GM12878 (cell line): ENCODE measurements at regions not wholly inside any gene's neighbourhood (a gene's known extent, or its start where the extent isn't known, plus 50 kb on each side); places are given as distances from the start of the nearest gene placed in this dataset.

ENCODE experiments used
- ATAC-seq: fragments of 200-7000 bp; cut with Tn5 transposase; 3 replicates; pipeline ENCODE4 v1.9.1; 2020; ENCODE audit warnings: mild to moderate bottlenecking, moderate library complexity
- BruUV-seq: library from RNA; stranded (reverse); fragments of 400-500 nt; replicated peaks from 2 replicates; lab custom pipeline; 2021; lab: Mats Ljungman, UMichigan
- CTCF ChIA-PET: fragments of 300-600 bp; sonication (Branson Sonifier 250); formaldehyde crosslinking; extraction: SDS; loops from one replicate; lab custom pipeline; 2021; ENCODE audit warnings: inconsistent platforms; lab: Yijun Ruan, JAX
- POLR2A ChIA-PET: fragments of 350-600 bp; formaldehyde crosslinking; extraction: SDS; loops from one replicate; lab custom pipeline; 2021; ENCODE audit warnings: inconsistent platforms; lab: Charles Lee
- RAD21 ChIA-PET: fragments of 300-600 bp; sonication (Branson Sonifier 250); formaldehyde crosslinking; loops from one replicate; lab custom pipeline; 2023; ENCODE audit warnings: antibody characterized with exemption; ENCODE audit not compliant: unreplicated experiment; lab: Charles Lee
- SMC1A ChIA-PET: fragments of 300-600 bp; sonication (Branson Sonifier 250); formaldehyde crosslinking; loops from one replicate; lab custom pipeline; 2023; ENCODE audit not compliant: unreplicated experiment, uncharacterized antibody; lab: Charles Lee
- DNase-seq: peaks from one replicate; pipeline ENCODE4 v3.0.0-alpha.2; 2011; ENCODE audit warnings: low read depth, low spot score
- FAIRE-seq: peaks from 3 replicates; lab custom pipeline; 2011; peaks lifted over from hg19 to GRCh38; lab: Jason Lieb, UNC
- H2AFZ ChIP-seq: 2 replicates; pipeline ENCODE4 v1.6.0; 2011; ENCODE audit warnings: low read depth, low read length, control low read depth; ENCODE audit not compliant: control insufficient read depth
- H3K27ac ChIP-seq: 2 replicates; pipeline ENCODE4 v1.5.1; 2011; ENCODE audit warnings: control low read depth; ENCODE audit not compliant: control insufficient read depth, insufficient read depth
- H3K27me3 ChIP-seq, 2 experiments: replicated peaks in 1 of 2; 2 replicates each; pipeline versions ENCODE4 v1.6.0 to v1.6.1; 2011; ENCODE audit warnings: low read length in 1 of 2; ENCODE audit not compliant: control insufficient read depth in 2 of 2, insufficient read depth in 2 of 2
- H3K36me3 ChIP-seq, 2 experiments: 2 replicates each; pipeline ENCODE4 v1.5.1; 2011; ENCODE audit warnings: low read length in 1 of 2; ENCODE audit not compliant: control insufficient read depth in 2 of 2, insufficient read depth in 2 of 2
- H3K4me1 ChIP-seq: 2 replicates; pipeline ENCODE4 v1.6.1; 2011; ENCODE audit warnings: mild to moderate bottlenecking, low read length, moderate library complexity, mixed read lengths; ENCODE audit not compliant: control insufficient read depth, insufficient read depth
- H3K4me2 ChIP-seq: 2 replicates; pipeline ENCODE4 v1.6.0; 2011; ENCODE audit warnings: control low read depth; ENCODE audit not compliant: control insufficient read depth, insufficient read depth
- H3K4me3 ChIP-seq: fragments of 200-600 bp; sonication (generic); 2 replicates; pipeline ENCODE4 v1.5.1; 2016
- H3K79me2 ChIP-seq: 2 replicates; pipeline ENCODE4 v1.6.0; 2011; ENCODE audit warnings: low read length; ENCODE audit not compliant: control insufficient read depth, insufficient read depth
- H3K9ac ChIP-seq: 2 replicates; pipeline ENCODE4 v1.8.0; 2011; ENCODE audit warnings: low read length, control low read depth, mixed read lengths; ENCODE audit not compliant: control insufficient read depth, insufficient read depth
- H3K9me3 ChIP-seq: replicated peaks from 3 replicates; pipeline ENCODE4 v1.5.1; 2011; ENCODE audit warnings: mild to moderate bottlenecking, low read length; ENCODE audit not compliant: control insufficient read depth, insufficient read depth
- H4K20me1 ChIP-seq: 2 replicates; pipeline ENCODE4 v1.6.0; 2011; ENCODE audit not compliant: control insufficient read depth, insufficient read depth
- BCL11A ChIP-seq: IDR thresholded peaks from 2 replicates; pipeline ENCODE4 v1.6.1; 2011; ENCODE audit warnings: low read depth, low read length
- E2F8 ChIP-seq: fragments of 450-650 bp; IDR thresholded peaks from 2 replicates; pipeline ENCODE4 v1.6.1; 2018; ENCODE audit warnings: mild to moderate bottlenecking, low read depth, moderate library complexity; ENCODE audit not compliant: partially characterized antibody
- HSF1 ChIP-seq: fragments of 150-350 bp; IDR thresholded peaks from 2 replicates; pipeline ENCODE4 v1.6.1; 2014; ENCODE audit warnings: mild to moderate bottlenecking, low read depth, low read length
- MYC ChIP-seq: IDR thresholded peaks from 2 replicates; pipeline ENCODE4 v1.6.1; 2011; ENCODE audit warnings: mild to moderate bottlenecking, low read length, moderate library complexity, inconsistent platforms; ENCODE audit not compliant: insufficient read depth, insufficient replicate concordance, insufficient read length, severe bottlenecking
- NR2C2 ChIP-seq: IDR thresholded peaks from 2 replicates; pipeline ENCODE4 v1.6.1; 2011; ENCODE audit warnings: borderline replicate concordance, low read depth; ENCODE audit not compliant: control insufficient read depth, insufficient read length
- SKIL ChIP-seq: fragments of 450-650 bp; IDR thresholded peaks from 2 replicates; pipeline ENCODE4 v1.6.1; 2017; ENCODE audit warnings: mild to moderate bottlenecking, low read depth, inconsistent platforms; ENCODE audit not compliant: poor library complexity, severe bottlenecking
- SREBF1 ChIP-seq: IDR thresholded peaks from 2 replicates; pipeline ENCODE4 v1.6.1; 2012; ENCODE audit warnings: mild to moderate bottlenecking, low read length
- SUPT20H ChIP-seq: IDR thresholded peaks from 2 replicates; pipeline ENCODE4 v1.6.1; 2011; ENCODE audit warnings: low read depth, mild to moderate bottlenecking, low read length, moderate library complexity, borderline replicate concordance; ENCODE audit not compliant: control insufficient read depth
- TARDBP ChIP-seq: IDR thresholded peaks from 2 replicates; pipeline ENCODE4 v1.6.1; 2016; ENCODE audit warnings: borderline replicate concordance
- USF2 ChIP-seq: IDR thresholded peaks from 2 replicates; pipeline ENCODE4 v1.6.1; 2011; ENCODE audit warnings: low read depth, low read length, improper control_type of control experiment, borderline replicate concordance
- ZBTB11 ChIP-seq: fragments of 450-650 bp; formaldehyde crosslinking; IDR thresholded peaks from 2 replicates; pipeline ENCODE4 v1.5.0; 2022; ENCODE audit warnings: mild to moderate bottlenecking, missing genetic modification characterization
- ZNF207 ChIP-seq: fragments of 450-650 bp; IDR thresholded peaks from 2 replicates; pipeline ENCODE4 v1.6.1; 2014; ENCODE audit warnings: antibody characterized with exemption, mild to moderate bottlenecking, borderline replicate concordance
- ZZZ3 ChIP-seq: IDR thresholded peaks from 2 replicates; pipeline ENCODE4 v1.6.1; 2011; ENCODE audit warnings: low read depth; ENCODE audit not compliant: control insufficient read depth, insufficient read length
- WGBS: methylation state at CpG from one replicate; pipeline ENCODE4 v1.1.6; 2016; ENCODE audit warnings: low lambda C conversion rate; ENCODE audit not compliant: insufficient replicate concordance, insufficient coverage; ENCODE audit errors: missing lambda C conversion rate; 5-methylcytosine and 5-hydroxymethylcytosine counted together
- in situ Hi-C: fragments of 300-500 bp; cut with MboI; formaldehyde crosslinking; loops from 9 replicates; pipeline ENCODE4 v1.14.3; 2018; ENCODE audit warnings: mixed read lengths
- intact Hi-C: fragments of 100-400 bp; cut with micrococcal nuclease; formaldehyde crosslinking; loops from one replicate; pipeline ENCODE4 v1.14.2; 2022; ENCODE audit not compliant: unreplicated experiment

GRCh38 chr7:85770332-85770731, 583.5 kb upstream of the SEMA3D start:
- Histone ChIP-seq H3K36me3 (no peaks in the 10 kb centered on the region), H3K4me2 (no peak overlapping the region), H3K27ac (no peak overlapping the region), H3K9ac (no peak overlapping the region), H3K79me2 (no peaks in the 10 kb centered on the region), H3K4me1 (no peaks in the 10 kb centered on the region), H2AFZ (no peak overlapping the region), H3K4me3 (no peak overlapping the region), H3K27me3 (no peaks in the 10 kb centered on the region), H3K9me3 (no peaks in the 10 kb centered on the region), H4K20me1 (no peaks in the 10 kb centered on the region)
- 31% methylated on average over 3 of the region's 3 CpGs for WGBS
- FAIRE-seq (no peak), DNase-seq (no peak), ATAC-seq (no peak)
- intact Hi-C loops (no loop called here), in situ Hi-C loops (no loop called here)
- BruUV-seq: no TSS peak
- ChIA-PET SMC1A (no interaction called here), POLR2A (no interaction called here), RAD21 (no interaction called here), CTCF (no interaction called here)
- TF ChIP-seq SKIL (no peak), USF2 (no peak), HSF1 (no peak), SUPT20H (no peak), ZBTB11 (CRISPR knock-in tag) (no peak), ZNF207 (no peak), NR2C2 (no peak), E2F8 (no peak), TARDBP (no peak), ZZZ3 (no peak), BCL11A (no peak), MYC (no peak), SREBF1 (no peak)
